Right forelimb (tissue), 1 donor: ENCODE measurements at regions not wholly inside any gene's neighbourhood (a gene's known extent, or its start where the extent isn't known, plus 50 kb on each side); places are given as distances from the start of the nearest gene placed in this dataset.
"Not testable (repeated sequence)": the region's sequence is repeated elsewhere in the genome, so short reads cannot be mapped to it uniquely, and the experiment has no call there.

ENCODE experiments used
- DNase-seq: peaks from one replicate; pipeline ENCODE4 v3.0.0-alpha.2; 2018

DNA sequence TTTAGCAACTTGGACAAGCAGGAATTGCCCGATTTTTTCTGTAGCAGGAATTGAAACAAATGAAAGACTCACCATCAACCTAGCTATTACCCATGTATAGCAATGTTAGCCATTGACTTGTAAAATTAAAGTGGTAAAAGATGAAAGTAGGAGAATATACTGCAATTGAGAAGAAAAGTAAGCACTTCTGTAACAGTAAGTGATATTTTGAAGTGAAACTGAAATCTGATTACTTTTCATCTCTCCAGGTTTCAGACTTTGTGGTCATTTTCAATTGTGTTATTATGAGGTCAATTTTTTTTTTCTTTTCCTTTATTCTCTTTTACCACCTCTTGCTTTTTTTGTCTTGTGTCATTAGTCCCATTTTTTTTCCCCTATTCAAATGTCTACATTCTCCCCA lies 1078.2 kb downstream of the ZPLD1 start:
- DNase-seq, result no peak

DNA sequence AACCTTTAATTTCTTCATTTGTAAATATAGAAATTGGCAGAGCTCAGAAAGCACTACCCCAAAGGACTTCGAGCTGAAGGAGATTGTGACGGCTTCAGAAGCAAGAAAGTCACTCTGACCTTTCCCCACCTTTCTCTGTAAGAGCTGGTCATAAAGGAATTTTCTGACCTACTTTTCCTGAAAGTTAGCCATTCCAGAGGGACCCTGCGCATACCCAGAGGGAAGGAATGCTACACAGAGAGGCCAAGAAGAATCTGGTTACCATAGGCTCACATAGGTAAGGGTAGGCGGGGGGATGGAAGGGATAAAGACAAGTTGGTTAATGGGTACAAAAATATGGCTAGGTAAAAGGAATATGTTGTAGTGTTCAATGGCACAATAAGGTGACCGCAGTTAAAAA lies 1080.3 kb downstream of the ZPLD1 start:
- no peak for DNase-seq

DNA sequence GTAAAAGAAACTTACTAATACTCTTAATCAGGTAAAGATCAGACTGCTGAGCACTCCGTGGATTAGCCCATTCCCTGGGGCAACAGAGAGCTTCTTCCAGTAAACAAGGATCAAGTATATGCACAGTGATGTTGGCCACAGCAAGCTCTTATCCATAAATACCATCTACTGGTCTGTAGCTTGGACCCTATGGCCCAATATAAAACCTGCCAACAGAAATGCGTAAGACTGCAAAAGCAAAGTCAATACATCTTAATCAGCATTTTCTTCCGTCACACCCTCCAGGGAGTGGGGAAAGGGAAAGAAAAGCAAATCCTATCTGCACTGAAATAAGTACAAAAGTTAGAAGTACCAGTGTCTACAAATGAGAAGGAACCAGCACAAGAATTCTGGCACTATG lies 1082.1 kb downstream of the ZPLD1 start:
- no peak for DNase-seq

DNA sequence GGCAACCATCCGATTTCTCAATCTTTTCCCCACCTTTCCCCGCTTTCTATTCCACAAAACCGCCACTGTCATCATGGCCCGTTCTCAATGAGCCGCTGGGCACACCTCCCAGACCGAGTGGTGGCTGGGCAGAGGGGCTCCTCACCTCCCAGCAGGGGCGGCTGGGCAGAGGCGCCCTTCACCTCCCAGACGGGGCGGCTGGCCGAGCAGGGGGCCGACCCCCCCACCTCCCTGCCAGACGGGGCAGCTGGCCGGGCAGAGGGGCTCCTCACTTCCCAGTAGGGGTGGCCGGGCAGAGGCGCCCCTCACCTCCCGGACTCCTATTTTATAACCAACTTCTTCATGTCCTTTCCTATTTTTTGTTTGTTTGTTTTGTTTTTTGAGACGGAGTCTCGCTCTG lies 1096.5 kb downstream of the ZPLD1 start:
- DNase-seq, result not testable (repeated sequence)

DNA sequence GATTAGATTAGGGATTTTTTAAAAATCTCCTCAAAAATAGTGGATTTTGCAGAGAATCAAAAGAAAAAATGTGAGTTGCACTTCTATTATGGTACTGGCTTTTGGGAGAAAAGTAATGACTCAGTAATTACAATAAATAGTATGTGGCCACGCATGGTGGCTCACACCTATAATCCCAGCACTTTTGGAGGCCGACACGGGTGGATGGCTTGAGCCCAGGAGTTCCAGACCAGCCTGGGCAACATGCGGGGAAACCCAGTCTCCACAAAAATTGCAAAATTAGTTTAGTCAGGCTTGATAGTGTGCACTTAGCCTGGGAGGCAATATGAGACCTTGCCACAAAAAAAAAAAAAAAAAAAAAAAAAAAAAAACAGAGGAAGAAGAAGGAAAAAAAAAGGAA lies 1098.2 kb downstream of the ZPLD1 start:
- no peak for DNase-seq

- no peak for DNase-seq
These were observed 1119.6 kb downstream of the ZPLD1 start for GRCh38 chr3:103554451-103554850.

GRCh38 chr3:103564116-103564515 lies 1129.3 kb downstream of the ZPLD1 start:
- not testable (repeated sequence) for DNase-seq

GRCh38 chr3:103585809-103586208 lies 1151.0 kb downstream of the ZPLD1 start:
- DNase-seq, result no peak

GRCh38 chr3:103589770-103590169 lies 1155.0 kb downstream of the ZPLD1 start:
- no peak for DNase-seq

GRCh38 chr3:103600844-103601243 lies 1166.0 kb downstream of the ZPLD1 start:
- no peak for DNase-seq

DNA sequence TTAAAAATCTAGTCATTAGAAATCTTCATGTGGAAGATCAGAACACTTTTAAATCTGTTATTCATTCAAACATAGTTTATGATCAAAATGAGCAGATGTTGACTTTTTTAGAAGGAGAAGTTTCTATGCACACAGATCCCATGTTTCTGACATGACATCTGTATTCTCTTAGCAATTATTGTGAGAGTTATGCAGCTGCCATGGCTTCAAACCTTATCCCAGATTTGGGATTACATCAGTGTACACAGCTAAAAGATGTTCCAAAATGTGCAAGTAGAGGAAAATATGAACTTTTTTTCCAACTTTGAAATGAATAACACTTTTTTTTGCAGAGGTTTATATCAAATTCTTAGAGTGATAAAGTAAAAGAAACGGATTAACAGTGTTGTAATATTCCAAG lies 1166.9 kb downstream of the ZPLD1 start:
- no peak for DNase-seq

GRCh38 chr3:103609472-103609871 lies 1174.7 kb downstream of the ZPLD1 start:
- DNase-seq, result no peak

GRCh38 chr3:103613397-103614156 lies 1178.8 kb downstream of the ZPLD1 start:
- no peak for DNase-seq

GRCh38 chr3:103614719-103615118 lies 1179.9 kb downstream of the ZPLD1 start:
- no peak for DNase-seq

DNA sequence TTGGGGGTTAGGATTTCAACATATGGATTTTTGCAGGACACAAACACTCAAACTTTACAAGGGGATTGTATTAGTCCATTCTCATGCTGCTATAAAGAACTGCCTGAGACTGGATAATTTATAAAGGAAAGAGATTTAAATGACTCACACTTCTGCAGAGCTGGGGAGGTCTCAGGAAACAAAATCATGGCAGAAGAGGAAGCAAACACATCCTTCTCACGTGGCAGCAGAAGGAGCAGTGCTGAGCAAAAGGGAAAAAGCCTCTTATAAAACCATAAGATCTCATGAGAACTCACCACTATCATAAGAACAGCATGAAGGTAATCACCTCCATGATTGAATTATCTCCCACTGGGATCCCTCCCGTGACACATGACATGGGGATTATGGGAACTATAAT lies 1183.1 kb downstream of the ZPLD1 start:
- no peak for DNase-seq

DNA sequence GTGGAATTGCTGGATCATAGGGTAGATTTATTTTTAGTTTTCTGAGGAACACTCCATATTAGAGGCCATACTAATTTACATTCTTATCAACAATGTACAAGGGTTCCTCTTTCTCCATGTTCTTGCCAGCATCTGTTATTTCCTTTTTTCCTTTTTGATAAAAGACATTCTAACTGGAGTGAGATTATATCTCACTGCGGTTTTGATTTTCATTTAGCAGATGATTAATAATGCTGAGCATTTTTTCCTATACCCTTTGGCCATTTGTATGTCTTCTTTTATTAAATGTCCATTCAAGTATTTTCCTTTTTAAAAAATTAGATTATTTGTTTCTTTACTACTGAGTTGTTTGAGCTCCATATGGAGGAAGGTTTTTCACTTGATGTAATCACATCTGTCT lies 1189.5 kb downstream of the ZPLD1 start:
- no peak for DNase-seq

DNA sequence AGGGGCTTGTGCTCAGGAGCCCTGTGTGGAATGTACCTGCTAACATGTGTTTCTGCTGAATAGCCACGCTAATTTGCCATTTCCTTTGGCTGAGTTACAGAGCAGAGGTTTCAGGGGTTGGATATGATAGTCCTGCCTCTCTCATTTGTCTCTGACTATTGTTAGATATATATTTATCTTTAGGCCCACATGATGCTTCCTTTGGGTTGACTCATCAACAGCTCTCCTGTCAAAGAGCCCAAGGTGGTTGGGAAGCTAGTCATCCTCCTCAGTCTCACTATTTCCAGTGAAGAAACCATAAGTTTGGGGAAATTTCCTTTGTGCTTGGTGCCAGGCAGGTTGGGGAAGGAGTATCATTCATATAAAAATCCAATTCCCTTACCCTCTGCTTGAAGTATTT lies 1194.6 kb downstream of the ZPLD1 start:
- no peak for DNase-seq

DNA sequence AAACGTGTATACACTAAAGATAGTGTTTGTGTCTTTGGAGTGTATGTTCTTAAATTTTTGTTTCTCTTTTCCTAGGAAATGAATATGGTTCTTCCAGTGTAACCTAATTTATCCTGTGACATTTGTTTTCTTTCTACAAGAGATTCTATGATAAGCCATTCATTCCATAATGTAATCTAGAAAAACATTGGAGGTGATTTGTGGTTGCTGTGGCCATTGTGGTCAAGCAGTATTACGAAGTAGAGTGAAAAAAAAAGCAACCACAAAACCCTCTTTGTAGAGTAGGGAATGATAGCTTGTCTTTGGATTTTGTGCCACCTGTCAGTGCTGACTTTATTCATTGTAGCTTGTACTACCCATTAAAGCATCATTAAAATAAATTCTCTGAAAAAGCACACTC lies 1209.6 kb downstream of the ZPLD1 start:
- no peak for DNase-seq

GRCh38 chr3:103653996-103654395 lies 1219.2 kb downstream of the ZPLD1 start:
- no peak for DNase-seq

DNA sequence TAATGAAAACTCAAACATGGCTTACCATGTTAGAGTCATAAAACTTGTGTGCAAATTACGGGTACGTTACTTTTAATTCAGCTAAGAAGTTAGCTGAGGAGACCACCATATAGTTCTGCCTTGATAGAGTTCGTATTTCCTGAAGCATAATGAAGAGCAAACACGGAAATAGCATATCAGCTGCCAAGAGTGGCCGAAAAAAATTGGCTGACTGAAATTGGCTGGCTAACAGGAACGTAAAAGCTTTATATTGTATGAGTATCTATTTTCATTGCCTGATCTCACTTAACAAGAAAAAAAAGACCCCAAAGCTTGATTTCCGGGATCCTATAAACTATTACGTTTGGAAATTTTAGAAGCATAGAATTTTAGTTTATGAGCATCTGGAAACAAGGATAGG lies 1222.9 kb downstream of the ZPLD1 start:
- no peak for DNase-seq

- no peak for DNase-seq
These were observed 1226.0 kb downstream of the ZPLD1 start for GRCh38 chr3:103660810-103661209.

- no peak for DNase-seq
These were observed 1227.8 kb downstream of the ZPLD1 start for GRCh38 chr3:103662591-103662990.

DNA sequence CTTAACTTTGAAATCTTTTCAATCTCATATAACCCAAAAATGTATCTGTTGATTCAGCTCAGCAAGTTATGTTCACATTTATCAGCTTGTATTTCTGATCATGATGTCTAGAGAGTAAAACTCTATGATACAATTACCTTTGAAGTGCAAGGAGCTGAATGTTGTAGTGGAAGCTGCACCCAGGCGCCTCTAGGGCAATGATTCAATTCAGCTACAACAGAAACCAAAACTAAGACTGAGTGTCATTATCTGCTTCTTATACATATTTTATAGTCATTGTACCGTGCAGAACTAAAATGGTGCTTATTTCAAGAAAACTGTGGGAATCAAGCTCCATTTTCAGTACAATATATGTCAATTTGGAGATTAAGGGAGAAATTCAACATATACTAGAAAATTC lies 1237.5 kb downstream of the ZPLD1 start:
- DNase-seq, result no peak

DNA sequence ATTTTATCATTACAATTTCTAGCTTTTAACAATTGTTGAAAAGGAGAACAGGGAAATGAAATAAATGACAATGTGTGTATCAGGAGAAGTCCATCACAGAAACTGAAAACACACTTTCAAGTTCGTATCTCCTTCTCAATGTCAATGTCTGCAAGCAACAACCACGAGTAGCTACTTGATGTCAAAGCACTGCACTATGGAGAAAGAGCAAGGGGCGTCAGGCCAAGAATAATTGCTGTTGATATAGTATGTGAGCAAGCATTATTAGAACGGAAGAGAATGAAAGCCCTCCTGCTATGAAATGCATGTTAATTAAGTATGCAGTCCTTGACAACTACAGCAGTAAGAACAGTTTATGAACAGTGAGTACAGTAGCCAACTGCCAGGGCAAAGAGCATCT lies 1250.1 kb downstream of the ZPLD1 start:
- no peak for DNase-seq

- DNase-seq, result no peak
These were observed 1251.1 kb downstream of the ZPLD1 start for GRCh38 chr3:103685939-103686338.
